Neural cell (in vitro differentiated cells): ENCODE measurements at regions not wholly inside any gene's neighbourhood (a gene's known extent, or its start where the extent isn't known, plus 50 kb on each side); places are given as distances from the start of the nearest gene placed in this dataset.

Experiments
- EZH2 ChIP-seq: fragments of 200-600, 300-800 bp; shearing (Covaris generic), sonication (generic); IDR thresholded peaks from 2 replicates; pipeline ENCODE4 v1.6.1; 2014; ENCODE audit warnings: antibody characterized with exemption, low read length, borderline replicate concordance, mild to moderate bottlenecking; ENCODE audit not compliant: insufficient read depth, poor library complexity, severe bottlenecking
- TF ChIP-seq, protein P1 (sequence below): fragments of 450-650 bp; IDR thresholded peaks from 2 replicates; pipeline ENCODE4 v1.5.1; 2014; ENCODE audit warnings: antibody characterized with exemption, mild to moderate bottlenecking, moderate library complexity; ENCODE audit not compliant: poor library complexity, severe bottlenecking

DNA sequence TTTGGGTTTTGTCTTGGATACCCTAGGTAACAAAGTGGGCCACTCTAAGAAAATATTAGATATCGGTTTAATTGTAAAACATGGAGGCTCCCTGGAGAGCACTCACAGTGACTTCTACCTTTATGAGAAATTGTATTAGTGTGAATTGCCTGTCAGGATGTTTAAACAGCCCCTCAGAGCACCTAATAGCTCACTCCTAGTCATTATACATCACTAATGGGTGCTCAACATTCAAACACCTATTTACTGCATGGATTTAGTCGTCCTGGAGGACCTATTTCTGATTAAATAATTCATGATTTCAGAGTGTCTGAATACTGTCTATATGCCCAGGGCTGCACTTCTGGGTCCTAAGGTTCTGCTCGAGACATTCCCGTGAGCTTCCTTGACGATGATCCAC lies 430.2 kb upstream of the EEF2KMT start:
- TF ChIP-seq, protein P1, sequence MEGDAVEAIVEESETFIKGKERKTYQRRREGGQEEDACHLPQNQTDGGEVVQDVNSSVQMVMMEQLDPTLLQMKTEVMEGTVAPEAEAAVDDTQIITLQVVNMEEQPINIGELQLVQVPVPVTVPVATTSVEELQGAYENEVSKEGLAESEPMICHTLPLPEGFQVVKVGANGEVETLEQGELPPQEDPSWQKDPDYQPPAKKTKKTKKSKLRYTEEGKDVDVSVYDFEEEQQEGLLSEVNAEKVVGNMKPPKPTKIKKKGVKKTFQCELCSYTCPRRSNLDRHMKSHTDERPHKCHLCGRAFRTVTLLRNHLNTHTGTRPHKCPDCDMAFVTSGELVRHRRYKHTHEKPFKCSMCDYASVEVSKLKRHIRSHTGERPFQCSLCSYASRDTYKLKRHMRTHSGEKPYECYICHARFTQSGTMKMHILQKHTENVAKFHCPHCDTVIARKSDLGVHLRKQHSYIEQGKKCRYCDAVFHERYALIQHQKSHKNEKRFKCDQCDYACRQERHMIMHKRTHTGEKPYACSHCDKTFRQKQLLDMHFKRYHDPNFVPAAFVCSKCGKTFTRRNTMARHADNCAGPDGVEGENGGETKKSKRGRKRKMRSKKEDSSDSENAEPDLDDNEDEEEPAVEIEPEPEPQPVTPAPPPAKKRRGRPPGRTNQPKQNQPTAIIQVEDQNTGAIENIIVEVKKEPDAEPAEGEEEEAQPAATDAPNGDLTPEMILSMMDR, result no peak
- no peak for TF ChIP-seq EZH2
